Tibial artery (tissue), 4 donors: ENCODE measurements at regions not wholly inside any gene's neighbourhood (a gene's known extent, or its start where the extent isn't known, plus 50 kb on each side); places are given as distances from the start of the nearest gene placed in this dataset.

Experiments
- DNase-seq, 2 donors: peaks; one replicate each; pipeline ENCODE4 v3.0.0-alpha.2; 2019
- H3K27ac ChIP-seq, 2 donors: fragments of 200-600 bp; sonication (generic) in 1 of 2; 1 replicate in 1 of 2; 2 replicates in 1 of 2; pipeline ENCODE4 v1.5.1; 2018 to 2019; ENCODE audit warnings: mild to moderate bottlenecking in 1 of 2
- H3K27me3 ChIP-seq, 2 donors: fragments of 200-600 bp; sonication (generic) in 1 of 2; one replicate each; pipeline versions ENCODE4 v1.5.1 to v1.6.0; 2016 to 2019
- H3K36me3 ChIP-seq, 3 donors: fragments of 200-600 bp; sonication (generic) in 2 of 3; one replicate each; pipeline ENCODE4 v1.5.1; 2016 to 2019; ENCODE audit warnings: mild to moderate bottlenecking in 2 of 3
- H3K4me1 ChIP-seq, 4 donors: fragments of 200-600 bp; sonication (generic) in 2 of 4; 1 replicate in 3 of 4; 2 replicates in 1 of 4; pipeline ENCODE4 v1.5.1; 2016 to 2019
- H3K4me3 ChIP-seq, 2 donors: fragments of 200-600 bp; sonication (generic) in 1 of 2; 1 replicate in 1 of 2; 2 replicates in 1 of 2; pipeline ENCODE4 v1.5.1; 2018 to 2019; ENCODE audit warnings: mild to moderate bottlenecking in 2 of 2
- H3K9me3 ChIP-seq, 3 donors: fragments of 200-600 bp; sonication (generic) in 1 of 3; one replicate each; pipeline ENCODE4 v1.5.1; 2016 to 2019
- intact Hi-C: fragments of 100-400 bp; cut with DNase I; formaldehyde crosslinking; loops from one replicate; pipeline ENCODE4 v1.15.0; 2023; ENCODE audit warnings: low total_unique reads
- TF ChIP-seq, protein P1 (sequence below), 2 experiments: fragments of 200-600 bp in 1 of 2; fragments of 450-650 bp in 1 of 2; IDR thresholded peaks; one replicate each; pipeline ENCODE4 v1.5.1; 2017 to 2019; ENCODE audit warnings: antibody characterized with exemption in 2 of 2, mild to moderate bottlenecking in 1 of 2, moderate library complexity in 1 of 2

GRCh38 chr3:29207427-29207826, 73.4 kb upstream of the RBMS3 start:
- Histone ChIP-seq H3K36me3 (no peaks in the 10 kb centered on the region), H3K9me3 (no peaks in the 10 kb centered on the region), H3K27me3 (no peaks in the 10 kb centered on the region), H3K4me3 (no peak overlapping the region), H3K27ac (no peak overlapping the region), H3K4me1 (no peaks in the 10 kb centered on the region)
- TF ChIP-seq, protein P1, sequence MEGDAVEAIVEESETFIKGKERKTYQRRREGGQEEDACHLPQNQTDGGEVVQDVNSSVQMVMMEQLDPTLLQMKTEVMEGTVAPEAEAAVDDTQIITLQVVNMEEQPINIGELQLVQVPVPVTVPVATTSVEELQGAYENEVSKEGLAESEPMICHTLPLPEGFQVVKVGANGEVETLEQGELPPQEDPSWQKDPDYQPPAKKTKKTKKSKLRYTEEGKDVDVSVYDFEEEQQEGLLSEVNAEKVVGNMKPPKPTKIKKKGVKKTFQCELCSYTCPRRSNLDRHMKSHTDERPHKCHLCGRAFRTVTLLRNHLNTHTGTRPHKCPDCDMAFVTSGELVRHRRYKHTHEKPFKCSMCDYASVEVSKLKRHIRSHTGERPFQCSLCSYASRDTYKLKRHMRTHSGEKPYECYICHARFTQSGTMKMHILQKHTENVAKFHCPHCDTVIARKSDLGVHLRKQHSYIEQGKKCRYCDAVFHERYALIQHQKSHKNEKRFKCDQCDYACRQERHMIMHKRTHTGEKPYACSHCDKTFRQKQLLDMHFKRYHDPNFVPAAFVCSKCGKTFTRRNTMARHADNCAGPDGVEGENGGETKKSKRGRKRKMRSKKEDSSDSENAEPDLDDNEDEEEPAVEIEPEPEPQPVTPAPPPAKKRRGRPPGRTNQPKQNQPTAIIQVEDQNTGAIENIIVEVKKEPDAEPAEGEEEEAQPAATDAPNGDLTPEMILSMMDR (IDR thresholded peaks at IDR 0.05), result no peak
- DNase-seq, result no peak
- intact Hi-C loops, result no loop called here

- H3K9me3 ChIP-seq, result no peaks in the 10 kb centered on the region
- H3K36me3 ChIP-seq, result no peaks in the 10 kb centered on the region
- no peak for DNase-seq
- H3K4me3 ChIP-seq, result no peak overlapping the region
- no peaks in the 10 kb centered on the region for H3K4me1 ChIP-seq
- intact Hi-C loops, result no loop called here
- no peaks in the 10 kb centered on the region for H3K27me3 ChIP-seq
- no peak overlapping the region for H3K27ac ChIP-seq
- TF ChIP-seq, protein P1 (IDR thresholded peaks at IDR 0.05), result no peak
Observed at GRCh38 chr3:29212789-29213433, 68.0 kb upstream of the RBMS3 start.

- Histone ChIP-seq H3K4me3 (no peak overlapping the region), H3K36me3 (no peaks in the 10 kb centered on the region), H3K4me1 (no peaks in the 10 kb centered on the region), H3K9me3 (no peaks in the 10 kb centered on the region), H3K27me3 (no peaks in the 10 kb centered on the region), H3K27ac (no peak overlapping the region)
- intact Hi-C loops, result no loop called here
- TF ChIP-seq, protein P1 (IDR thresholded peaks at IDR 0.05), result no peak
- DNase-seq, result no peak
Observed at GRCh38 chr3:29214009-29214658, 66.7 kb upstream of the RBMS3 start.

DNA sequence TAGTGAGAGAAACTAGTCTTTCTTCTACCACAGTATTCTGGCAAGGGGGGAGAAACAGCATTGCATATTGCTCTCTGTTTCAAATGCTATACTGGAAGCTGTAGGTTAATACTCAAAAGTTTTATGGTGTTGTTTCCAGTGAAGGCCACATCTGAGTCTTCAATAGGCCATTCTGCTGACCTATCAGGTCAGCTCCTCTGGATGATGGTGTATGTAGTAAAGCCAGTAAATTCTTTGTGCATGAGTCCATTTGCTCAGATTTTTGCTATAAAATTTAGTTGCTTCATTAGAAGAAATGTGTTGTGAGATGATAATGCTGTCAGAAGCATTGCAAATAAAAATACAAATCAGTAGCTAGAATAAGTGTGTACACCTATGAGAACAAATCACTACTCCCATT, 64.9 kb upstream of the RBMS3 start:
- Histone ChIP-seq H3K4me1 (no peaks in the 10 kb centered on the region), H3K36me3 (no peaks in the 10 kb centered on the region), H3K9me3 (no peaks in the 10 kb centered on the region), H3K27ac (no peak overlapping the region), H3K4me3 (no peak overlapping the region), H3K27me3 (no peaks in the 10 kb centered on the region)
- intact Hi-C loops, result no loop called here
- TF ChIP-seq, protein P1 (IDR thresholded peaks at IDR 0.05), result no peak
- no peak for DNase-seq

- H3K36me3 ChIP-seq, result no peaks in the 10 kb centered on the region
- H3K27ac ChIP-seq, result no peak overlapping the region
- peaks cover 0 to 25% (median 4%) of the 10 kb centered on the region in 4 donors for H3K4me1 ChIP-seq
- DNase-seq, result no peak
- H3K27me3 ChIP-seq, result no peaks in the 10 kb centered on the region
- no peaks in the 10 kb centered on the region for H3K9me3 ChIP-seq
- intact Hi-C loops, result no loop called here
- H3K4me3 ChIP-seq, result no peak overlapping the region
- TF ChIP-seq, protein P1 (IDR thresholded peaks at IDR 0.05), result no peak
Observed at GRCh38 chr3:29226706-29227105, 54.2 kb upstream of the RBMS3 start.
